ENCODE measurements at regions not wholly inside any gene's neighbourhood (a gene's known extent, or its start where the extent isn't known, plus 50 kb on each side); places are given as distances from the start of the nearest gene placed in this dataset.

GRCh38 chr6:147841547-147842148 lies 333.2 kb downstream of the SAMD5 start:
- no peak for TF ChIP-seq ZNF274 (IDR thresholded peaks at IDR 0.05; ENCODE audit: low read depth, low read length)
- no peak for TF ChIP-seq SUZ12 (IDR thresholded peaks at IDR 0.05; ENCODE audit: extremely low read depth, insufficient read depth, insufficient read length)
- no peak for TF ChIP-seq YY1 (IDR thresholded peaks at IDR 0.05; ENCODE audit: insufficient read depth, insufficient read length)

Measured in NT2/D1 (cell line).